WTC11 (cell line): ENCODE measurements at regions not wholly inside any gene's neighbourhood (a gene's known extent, or its start where the extent isn't known, plus 50 kb on each side); places are given as distances from the start of the nearest gene placed in this dataset.

ENCODE experiments used
- MAX ChIP-seq: sonication (generic); formaldehyde crosslinking; IDR thresholded peaks from 2 replicates; pipeline ENCODE4 v1.8.0; 2022; ENCODE audit warnings: mild to moderate bottlenecking, missing genetic modification reagents
- TCF7 ChIP-seq: sonication (generic); formaldehyde crosslinking; IDR thresholded peaks from 2 replicates; pipeline ENCODE4 v1.8.0; 2022; ENCODE audit warnings: mild to moderate bottlenecking, low read depth, missing genetic modification reagents, moderate library complexity

- no peak for TF ChIP-seq MAX (CRISPR knock-in tag)
- TF ChIP-seq TCF7 (CRISPR knock-in tag), result no peak
Measured at GRCh38 chr3:159910991-159911663, 77.5 kb upstream of the IL12A start.
